ENCODE measurements at regions not wholly inside any gene's neighbourhood (a gene's known extent, or its start where the extent isn't known, plus 50 kb on each side); places are given as distances from the start of the nearest gene placed in this dataset.
"Not testable (repeated sequence)": the region's sequence is repeated elsewhere in the genome, so short reads cannot be mapped to it uniquely, and the experiment has no call there.

GRCh38 chr12:12008931-12009611 is 61.7 kb upstream of the BCL2L14 start:
- H3K4me1 ChIP-seq: peaks cover 11% of the 10 kb centered on the region; the same call in 1 of the 2 replicates
- DNase-seq: no peak
- H3K27me3 ChIP-seq: no peaks in the 10 kb centered on the region
- no peak; the same call in 1 of the 2 replicates for TF ChIP-seq CTCF (IDR thresholded peaks at IDR 0.05; ENCODE audit: low read depth, low read length)
- H3K4me3 ChIP-seq (ENCODE audit: low read depth, low read length): no peak overlapping the region
- H3K36me3 ChIP-seq: no peaks in the 10 kb centered on the region
- H3K9me3 ChIP-seq: no peaks in the 10 kb centered on the region

GRCh38 chr12:12009749-12010276 is 60.9 kb upstream of the BCL2L14 start:
- H3K36me3 ChIP-seq; DNase-seq; H3K27me3 ChIP-seq; H3K9me3 ChIP-seq; H3K4me3 ChIP-seq (ENCODE audit: low read depth, low read length): not testable (repeated sequence)
- peaks cover 11% of the 10 kb centered on the region; the same call in 1 of the 2 replicates for H3K4me1 ChIP-seq

DNA sequence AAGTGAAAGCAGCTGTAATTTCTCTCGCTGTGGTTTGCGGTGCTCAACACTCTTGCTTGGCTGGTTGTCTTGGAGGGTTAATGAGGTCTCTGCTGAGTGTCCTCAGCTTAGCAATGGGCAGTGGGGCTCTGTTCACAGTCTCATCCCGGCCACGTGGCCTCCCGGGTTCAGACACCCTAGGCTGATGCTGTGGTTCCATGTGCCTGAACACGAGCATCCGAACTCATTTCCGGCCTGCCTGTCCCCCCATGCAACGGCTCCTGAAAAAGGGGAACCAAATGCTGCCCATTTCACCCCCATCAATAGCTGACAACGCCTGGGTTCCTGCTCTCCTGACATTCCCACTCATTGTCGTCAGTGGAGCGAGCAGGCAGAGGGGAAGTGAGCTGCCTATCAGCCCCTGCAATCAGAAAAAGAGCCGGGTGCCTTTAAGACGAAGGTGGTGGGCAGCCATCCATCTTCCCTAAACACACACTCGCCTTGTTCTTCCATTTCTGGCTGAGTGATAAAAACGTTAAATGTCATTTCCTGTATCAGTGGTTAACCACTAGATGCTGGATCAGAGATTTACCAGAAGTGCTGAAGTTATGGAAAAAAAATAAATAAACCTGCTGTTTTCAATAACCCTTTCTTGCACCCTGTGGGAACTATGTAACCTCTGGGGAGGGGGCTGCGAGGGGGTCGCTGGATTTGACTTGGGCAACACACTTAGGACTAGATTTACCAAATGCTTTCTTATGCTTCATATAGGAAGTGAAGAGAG is 60.3 kb upstream of the BCL2L14 start:
- no peaks in the 10 kb centered on the region for H3K27me3 ChIP-seq
- no peak for TF ChIP-seq CTCF (IDR thresholded peaks at IDR 0.05; ENCODE audit: low read depth, low read length)
- no peaks in the 10 kb centered on the region for H3K9me3 ChIP-seq
- H3K4me1 ChIP-seq: peaks cover 11% of the 10 kb centered on the region; the same call in 1 of the 2 replicates
- peak; percentile 39 for DNase-seq
- no peak overlapping the region for H3K4me3 ChIP-seq (ENCODE audit: low read depth, low read length)
- no peaks in the 10 kb centered on the region for H3K36me3 ChIP-seq

- H3K27me3 ChIP-seq: no peaks in the 10 kb centered on the region
- peaks cover 20% of the 10 kb centered on the region for H3K4me1 ChIP-seq
- TF ChIP-seq CTCF (IDR thresholded peaks at IDR 0.05; ENCODE audit: low read depth, low read length): no peak
- H3K4me3 ChIP-seq (ENCODE audit: low read depth, low read length): no peak overlapping the region
- no peak for DNase-seq
- H3K9me3 ChIP-seq: no peaks in the 10 kb centered on the region
- no peaks in the 10 kb centered on the region for H3K36me3 ChIP-seq
Observed at GRCh38 chr12:12011880-12012260, 58.9 kb upstream of the BCL2L14 start.

DNA sequence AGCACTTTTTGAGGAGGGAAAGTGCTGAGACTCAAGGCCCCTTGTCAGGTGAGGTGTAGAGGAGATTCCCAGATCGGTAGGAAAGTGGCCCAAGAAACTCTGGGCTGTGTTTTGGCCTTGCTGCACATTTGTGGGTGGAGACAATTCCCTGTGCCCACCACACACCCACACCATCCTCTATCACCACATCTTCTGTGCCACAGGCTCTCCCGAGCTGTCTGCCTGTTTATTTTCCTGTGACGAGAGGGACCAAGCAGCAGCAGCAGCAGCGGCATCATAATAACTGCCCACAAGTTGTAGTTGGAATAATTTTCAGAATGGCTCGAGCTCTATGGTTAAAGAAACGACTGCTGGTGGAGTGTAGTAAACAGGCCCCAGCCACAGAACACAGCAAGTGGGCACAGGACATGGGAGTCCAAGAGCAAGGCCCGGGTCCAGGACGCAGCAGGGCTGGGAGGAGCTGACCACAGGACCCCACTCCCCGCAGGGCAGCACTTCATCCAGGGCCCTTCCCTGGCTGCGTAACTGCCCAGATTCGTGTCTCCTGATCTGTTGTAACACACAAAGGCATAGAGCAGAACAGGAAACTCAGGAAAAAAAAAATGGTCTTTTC is 55.6 kb upstream of the BCL2L14 start:
- no peak overlapping the region for H3K4me3 ChIP-seq (ENCODE audit: low read depth, low read length)
- H3K9me3 ChIP-seq: no peaks in the 10 kb centered on the region
- TF ChIP-seq CTCF (IDR thresholded peaks at IDR 0.05; ENCODE audit: low read depth, low read length): no peak
- no peaks in the 10 kb centered on the region for H3K27me3 ChIP-seq
- no peak for DNase-seq
- peaks cover 33% of the 10 kb centered on the region for H3K4me1 ChIP-seq
- H3K36me3 ChIP-seq: no peaks in the 10 kb centered on the region

- Histone ChIP-seq H3K27me3 (no peaks in the 10 kb centered on the region), H3K4me3 (ENCODE audit: low read depth, low read length) (no peak overlapping the region), H3K9me3 (no peaks in the 10 kb centered on the region), H3K36me3 (no peaks in the 10 kb centered on the region), H3K4me1 (peaks cover 23% of the 10 kb centered on the region)
- DNase-seq: no peak
- TF ChIP-seq CTCF (IDR thresholded peaks at IDR 0.05; ENCODE audit: low read depth, low read length): no peak
Observed at GRCh38 chr12:12016284-12017100, 54.2 kb upstream of the BCL2L14 start.
